B cell (primary cell): ENCODE measurements at regions not wholly inside any gene's neighbourhood (a gene's known extent, or its start where the extent isn't known, plus 50 kb on each side); places are given as distances from the start of the nearest gene placed in this dataset.

ENCODE experiments used
- ATAC-seq: fragments of 200-7000 bp; cut with Tn5 transposase; one replicate; pipeline ENCODE4 v1.10.0; 2021; ENCODE audit warnings: low read depth, mild to moderate bottlenecking, moderate number of reproducible peaks, moderate library complexity
- CTCF ChIA-PET: fragments of 350-600 bp; sonication (Branson Sonifier 250); formaldehyde crosslinking; loops from one replicate; lab custom pipeline; 2021; ENCODE audit warnings: antibody characterized with exemption, inconsistent platforms; lab: Charles Lee
- POLR2A ChIA-PET: fragments of 350-600 bp; sonication (Branson Sonifier 250); formaldehyde crosslinking; loops from one replicate; lab custom pipeline; 2021; ENCODE audit warnings: antibody characterized with exemption; lab: Charles Lee
- DNase-seq: peaks from one replicate; pipeline ENCODE4 v3.0.0; 2013
- H2AFZ ChIP-seq: 2 replicates; pipeline ENCODE4 v1.6.1; 2012; ENCODE audit warnings: mild to moderate bottlenecking, low read depth, low read length; ENCODE audit not compliant: insufficient read depth, poor library complexity, severe bottlenecking
- H3K27ac ChIP-seq, 2 donors: 1 replicate in 1 of 2; 2 replicates in 1 of 2; pipeline ENCODE4 v1.5.1; 2012 to 2013; ENCODE audit warnings: low read length in 2 of 2, mild to moderate bottlenecking in 2 of 2, moderate library complexity in 1 of 2
- H3K27me3 ChIP-seq, 4 experiments: fragments of 200-600 bp in 1 of 4; sonication (generic) in 1 of 4; replicated peaks in 1 of 4; 1 replicate in 2 of 4; 2 replicates in 2 of 4; pipeline versions ENCODE4 v1.6.1 to v1.7.0; 2013 to 2016; ENCODE audit warnings: low read length in 3 of 4, mild to moderate bottlenecking in 2 of 4, mixed read lengths in 1 of 4, moderate library complexity in 1 of 4; ENCODE audit not compliant: insufficient read depth in 4 of 4, control insufficient read depth in 3 of 4; ENCODE audit errors: control extremely low read depth in 1 of 4
- H3K36me3 ChIP-seq, 2 experiments: replicated peaks in 1 of 2; 1 replicate in 1 of 2; 2 replicates in 1 of 2; pipeline versions ENCODE4 v1.6.1 to v1.7.1; 2013; ENCODE audit warnings: low read length in 1 of 2; ENCODE audit not compliant: insufficient read depth in 2 of 2, control insufficient read depth in 1 of 2; ENCODE audit errors: control extremely low read depth in 1 of 2, extremely low read depth in 1 of 2
- H3K4me1 ChIP-seq, 2 donors: fragments of 200-600 bp in 1 of 2; sonication (generic) in 1 of 2; 1 replicate in 1 of 2; 2 replicates in 1 of 2; pipeline versions ENCODE4 v1.5.1 to v1.6.1; 2013 to 2017; ENCODE audit warnings: low read length in 2 of 2; ENCODE audit not compliant: control insufficient read depth in 2 of 2, insufficient read depth in 2 of 2
- H3K4me2 ChIP-seq: replicated peaks from 2 replicates; pipeline ENCODE3; 2012; ENCODE audit warnings: mild to moderate bottlenecking, low read depth, low read length; ENCODE audit not compliant: poor library complexity, severe bottlenecking
- H3K4me3 ChIP-seq, 5 experiments: fragments of 200-600 bp in 1 of 5; sonication (generic) in 1 of 5; 1 replicate in 3 of 5; 2 replicates in 2 of 5; pipeline versions ENCODE4 v1.5.1 to v1.7.0; 2011 to 2016; ENCODE audit warnings: low read length in 4 of 5, mild to moderate bottlenecking in 4 of 5, low read depth in 2 of 5, control low read depth in 1 of 5, moderate library complexity in 1 of 5; ENCODE audit not compliant: insufficient read depth in 1 of 5; ENCODE audit errors: control extremely low read depth in 1 of 5, extremely low read depth in 1 of 5
- H3K79me2 ChIP-seq: fragments of 200-600 bp; sonication (generic); one replicate; pipeline ENCODE4 v1.6.0; 2016; ENCODE audit warnings: low read length; ENCODE audit not compliant: control insufficient read depth, insufficient read depth
- H3K9ac ChIP-seq: fragments of 200-600 bp; sonication (generic); 2 replicates; pipeline ENCODE4 v1.6.1; 2017; ENCODE audit warnings: mild to moderate bottlenecking, low read length, moderate library complexity
- H3K9me3 ChIP-seq, 3 donors: one replicate each; pipeline versions ENCODE4 v1.6.1 to v1.7.1; 2013; ENCODE audit warnings: low read length in 2 of 3; ENCODE audit not compliant: control insufficient read depth in 2 of 3, insufficient read depth in 1 of 3; ENCODE audit errors: control extremely low read depth in 1 of 3
- H4K20me1 ChIP-seq: 2 replicates; pipeline ENCODE4 v1.6.0; 2012; ENCODE audit warnings: mild to moderate bottlenecking, low read length; ENCODE audit not compliant: insufficient read depth, control insufficient read depth, poor library complexity, severe bottlenecking
- H3K27ac Mint-ChIP-seq: one replicate; pipeline ENCODE4 v1.8.0; 2021; ENCODE audit warnings: mixed read lengths
- H3K27me3 Mint-ChIP-seq: one replicate; pipeline ENCODE4 v1.8.0; 2021; ENCODE audit warnings: mixed read lengths
- H3K4me1 Mint-ChIP-seq: one replicate; pipeline ENCODE4 v1.8.0; 2021; ENCODE audit warnings: mixed read lengths
- H3K4me3 Mint-ChIP-seq: one replicate; pipeline ENCODE4 v1.8.0; 2021; ENCODE audit warnings: mixed read lengths
- H3K9me3 Mint-ChIP-seq: one replicate; pipeline ENCODE4 v1.8.0; 2022; ENCODE audit warnings: mixed read lengths; ENCODE audit not compliant: insufficient read depth
- EZH2 ChIP-seq: IDR thresholded peaks from 2 replicates; pipeline ENCODE4 v1.6.1; 2012; ENCODE audit warnings: borderline replicate concordance, low read depth, mild to moderate bottlenecking, moderate library complexity, low read length; ENCODE audit not compliant: insufficient read depth, poor library complexity, severe bottlenecking
- WGBS: methylation state at CpG from one replicate; pipeline ENCODE4 v1.1.5; 2013; ENCODE audit warnings: missing lambda C conversion rate; ENCODE audit not compliant: insufficient coverage; 5-methylcytosine and 5-hydroxymethylcytosine counted together
- intact Hi-C: fragments of 100-400 bp; cut with micrococcal nuclease; formaldehyde crosslinking; loops from one replicate; pipeline ENCODE4 v1.10.0; 2022
- TF ChIP-seq, protein P1 (sequence below): fragments of 200-600 bp; IDR thresholded peaks from one replicate; pipeline ENCODE4 v1.8.0; 2022; ENCODE audit warnings: antibody characterized with exemption, mild to moderate bottlenecking

DNA sequence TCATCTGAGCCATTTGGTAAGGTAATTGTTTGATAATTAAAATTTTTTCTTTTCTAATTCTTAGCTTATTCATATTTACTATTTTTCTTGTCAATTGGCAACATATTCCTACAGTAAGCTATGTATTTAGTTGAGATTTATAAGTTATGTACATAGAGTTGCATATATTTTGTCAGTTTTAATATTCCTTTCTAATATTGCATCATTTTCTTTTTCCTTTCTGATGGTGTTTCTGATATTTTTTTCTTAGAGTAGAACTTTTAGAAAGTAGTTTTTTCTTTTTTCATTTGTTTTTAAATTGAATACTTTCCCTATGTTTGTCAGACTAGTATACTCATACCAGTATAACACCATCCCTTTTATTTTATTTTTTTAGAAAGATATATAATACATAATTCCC lies 131.3 kb downstream of the TTC6 start:
- ATAC-seq: no peak
- no peak overlapping the region for H3K4me2 ChIP-seq
- CTCF ChIA-PET: no interaction called here
- no peak overlapping the region for H3K27ac ChIP-seq
- H3K27me3 ChIP-seq: no peaks in the 10 kb centered on the region
- no peak for DNase-seq
- H3K9me3 ChIP-seq: no peaks in the 10 kb centered on the region
- no peaks in the 10 kb centered on the region for H3K4me1 ChIP-seq
- H3K79me2 ChIP-seq: no peaks in the 10 kb centered on the region
- no peak overlapping the region for H3K9ac ChIP-seq
- Mint-ChIP-seq H3K4me1 (no peaks in the 10 kb centered on the region), H3K4me3 (no peak overlapping the region), H3K27me3 (no peaks in the 10 kb centered on the region), H3K9me3 (peaks cover 2% of the 10 kb centered on the region), H3K27ac (no peak overlapping the region)
- POLR2A ChIA-PET: no interaction called here
- TF ChIP-seq EZH2: no peak
- TF ChIP-seq, protein P1, sequence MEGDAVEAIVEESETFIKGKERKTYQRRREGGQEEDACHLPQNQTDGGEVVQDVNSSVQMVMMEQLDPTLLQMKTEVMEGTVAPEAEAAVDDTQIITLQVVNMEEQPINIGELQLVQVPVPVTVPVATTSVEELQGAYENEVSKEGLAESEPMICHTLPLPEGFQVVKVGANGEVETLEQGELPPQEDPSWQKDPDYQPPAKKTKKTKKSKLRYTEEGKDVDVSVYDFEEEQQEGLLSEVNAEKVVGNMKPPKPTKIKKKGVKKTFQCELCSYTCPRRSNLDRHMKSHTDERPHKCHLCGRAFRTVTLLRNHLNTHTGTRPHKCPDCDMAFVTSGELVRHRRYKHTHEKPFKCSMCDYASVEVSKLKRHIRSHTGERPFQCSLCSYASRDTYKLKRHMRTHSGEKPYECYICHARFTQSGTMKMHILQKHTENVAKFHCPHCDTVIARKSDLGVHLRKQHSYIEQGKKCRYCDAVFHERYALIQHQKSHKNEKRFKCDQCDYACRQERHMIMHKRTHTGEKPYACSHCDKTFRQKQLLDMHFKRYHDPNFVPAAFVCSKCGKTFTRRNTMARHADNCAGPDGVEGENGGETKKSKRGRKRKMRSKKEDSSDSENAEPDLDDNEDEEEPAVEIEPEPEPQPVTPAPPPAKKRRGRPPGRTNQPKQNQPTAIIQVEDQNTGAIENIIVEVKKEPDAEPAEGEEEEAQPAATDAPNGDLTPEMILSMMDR: no peak
- H4K20me1 ChIP-seq: no peaks in the 10 kb centered on the region
- intact Hi-C loops: no loop called here
- H3K36me3 ChIP-seq: no peaks in the 10 kb centered on the region
- no peak overlapping the region for H2AFZ ChIP-seq
- no peak overlapping the region for H3K4me3 ChIP-seq

DNA sequence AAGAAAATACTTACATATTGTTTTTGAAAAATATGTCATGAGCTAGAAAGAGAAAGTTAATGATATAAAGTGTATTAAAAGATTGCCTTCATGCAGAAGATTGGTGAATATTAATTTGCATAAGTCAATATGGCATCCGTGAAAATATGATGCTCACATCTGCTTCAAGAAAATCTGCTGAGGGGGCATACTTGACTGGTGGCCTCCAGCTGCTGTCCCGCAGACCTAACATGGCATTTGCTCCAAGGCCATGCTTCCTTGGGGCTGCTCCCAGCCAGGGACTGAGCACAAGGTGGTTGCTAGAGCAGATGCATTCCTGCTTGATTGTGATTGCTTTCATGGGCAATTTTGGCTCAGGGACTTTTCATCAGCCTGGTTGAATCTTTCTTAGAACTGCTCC lies 133.8 kb downstream of the TTC6 start:
- H3K9ac ChIP-seq: no peak overlapping the region
- no peak overlapping the region for H3K4me2 ChIP-seq
- no peak overlapping the region for H2AFZ ChIP-seq
- Mint-ChIP-seq H3K27ac (no peak overlapping the region), H3K9me3 (no peaks in the 10 kb centered on the region), H3K4me1 (no peaks in the 10 kb centered on the region), H3K4me3 (no peak overlapping the region), H3K27me3 (no peaks in the 10 kb centered on the region)
- TF ChIP-seq, protein P1: no peak
- DNase-seq: no peak
- H3K36me3 ChIP-seq: no peaks in the 10 kb centered on the region
- no peak overlapping the region for H3K27ac ChIP-seq
- no peak overlapping the region for H3K4me3 ChIP-seq
- H3K79me2 ChIP-seq: no peaks in the 10 kb centered on the region
- H3K4me1 ChIP-seq: no peaks in the 10 kb centered on the region
- ChIA-PET POLR2A (no interaction called here), CTCF (no interaction called here)
- ATAC-seq: no peak
- WGBS: 86% methylated on average over 2 of the region's 2 CpGs
- no peaks in the 10 kb centered on the region for H4K20me1 ChIP-seq
- H3K9me3 ChIP-seq: no peaks in the 10 kb centered on the region
- H3K27me3 ChIP-seq: no peaks in the 10 kb centered on the region
- intact Hi-C loops: no loop called here
